Endodermal cell (in vitro differentiated cells): ENCODE measurements at regions not wholly inside any gene's neighbourhood (a gene's known extent, or its start where the extent isn't known, plus 50 kb on each side); places are given as distances from the start of the nearest gene placed in this dataset.

ENCODE experiments used
- DNase-seq: peaks from one replicate; pipeline ENCODE4 v3.0.0-alpha.2; 2017
- H3K27ac ChIP-seq: 2 replicates; pipeline ENCODE4 v1.5.1; 2013; ENCODE audit warnings: mild to moderate bottlenecking, low read depth, low read length, moderate library complexity
- H3K27me3 ChIP-seq: 2 replicates; pipeline ENCODE4 v1.6.1; 2013; ENCODE audit warnings: mild to moderate bottlenecking, low read length, moderate library complexity; ENCODE audit not compliant: insufficient read depth, control insufficient read depth, poor library complexity, severe bottlenecking
- H3K36me3 ChIP-seq: 2 replicates; pipeline ENCODE4 v1.7.0; 2013; ENCODE audit warnings: mild to moderate bottlenecking, low read length, moderate library complexity; ENCODE audit not compliant: control insufficient read depth, insufficient read depth
- H3K4me1 ChIP-seq: one replicate; pipeline ENCODE4 v1.7.0; 2013; ENCODE audit warnings: low read length; ENCODE audit not compliant: control insufficient read depth, insufficient read depth
- H3K4me3 ChIP-seq: 2 replicates; pipeline ENCODE4 v1.5.1; 2013; ENCODE audit warnings: mild to moderate bottlenecking, low read length, moderate library complexity
- H3K9ac ChIP-seq: 2 replicates; pipeline ENCODE4 v1.6.1; 2013; ENCODE audit warnings: mild to moderate bottlenecking, low read length, moderate library complexity; ENCODE audit not compliant: poor library complexity, severe bottlenecking; ENCODE audit errors: extremely low read depth
- H3K9me3 ChIP-seq: 2 replicates; pipeline ENCODE4 v1.6.1; 2013; ENCODE audit warnings: mild to moderate bottlenecking, low read length, moderate library complexity; ENCODE audit not compliant: control insufficient read depth
- H3K27ac Mint-ChIP-seq: 2 replicates; pipeline ENCODE4 v1.8.0; 2020; ENCODE audit warnings: mixed read lengths
- H3K27me3 Mint-ChIP-seq: 2 replicates; pipeline ENCODE4 v1.8.0; 2021; ENCODE audit warnings: mild to moderate bottlenecking, mixed read lengths; ENCODE audit not compliant: insufficient read depth
- H3K36me3 Mint-ChIP-seq: 2 replicates; pipeline ENCODE4 v1.8.0; 2020; ENCODE audit warnings: low read depth, mixed read lengths
- H3K4me1 Mint-ChIP-seq: 2 replicates; pipeline ENCODE4 v1.8.0; 2020; ENCODE audit warnings: mixed read lengths
- H3K4me3 Mint-ChIP-seq: 2 replicates; pipeline ENCODE4 v1.8.0; 2020; ENCODE audit warnings: mild to moderate bottlenecking, moderate library complexity, mixed read lengths
- H3K9me3 Mint-ChIP-seq: 2 replicates; pipeline ENCODE4 v1.8.0; 2020; ENCODE audit warnings: mild to moderate bottlenecking, mixed read lengths
- CTCF ChIP-seq: fragments of 200-600 bp; sonication (generic); conservative IDR thresholded peaks from 2 replicates; pipeline ENCODE4 v1.5.0; 2021; ENCODE audit warnings: antibody characterized with exemption, mild to moderate bottlenecking
- WGBS, 2 experiments: methylation state at CpG; one replicate each; pipeline versions ENCODE4 v1.1.5 to v1.1.7; 2013; ENCODE audit warnings: missing lambda C conversion rate in 2 of 2, mixed read lengths in 1 of 2; ENCODE audit not compliant: insufficient coverage in 1 of 2, insufficient read length in 1 of 2; 5-methylcytosine and 5-hydroxymethylcytosine counted together

- Histone ChIP-seq H3K9me3 (peaks cover 8% of the 10 kb centered on the region), H3K27ac (no peak overlapping the region), H3K36me3 (no peaks in the 10 kb centered on the region), H3K27me3 (no peaks in the 10 kb centered on the region), H3K4me1 (peaks cover 12% of the 10 kb centered on the region), H3K9ac (no peak overlapping the region), H3K4me3 (no peak overlapping the region)
- DNase-seq: peak; percentile 36
- peaks cover 32% of the 10 kb centered on the region for H3K4me1 Mint-ChIP-seq
- no peaks in the 10 kb centered on the region for H3K27me3 Mint-ChIP-seq
- 92% methylated on average over 2 of the region's 2 CpGs; no CpG with 5 or more reads in 1 of the 2 experiments for WGBS, 2 experiments
- TF ChIP-seq CTCF: no peak
- no peaks in the 10 kb centered on the region for H3K36me3 Mint-ChIP-seq
- H3K9me3 Mint-ChIP-seq: peaks cover 8% of the 10 kb centered on the region
- H3K27ac Mint-ChIP-seq: no peak overlapping the region
- H3K4me3 Mint-ChIP-seq: no peak overlapping the region
Observed at GRCh38 chr2:43007901-43008300, 215.5 kb upstream of the HAAO start.

- Mint-ChIP-seq H3K4me1 (peaks cover 32% of the 10 kb centered on the region), H3K27me3 (no peaks in the 10 kb centered on the region), H3K27ac (no peak overlapping the region), H3K36me3 (no peaks in the 10 kb centered on the region), H3K4me3 (no peak overlapping the region), H3K9me3 (peaks cover 8% of the 10 kb centered on the region)
- DNase-seq: peak; percentile 26
- no peak overlapping the region for H3K27ac ChIP-seq
- H3K36me3 ChIP-seq: no peaks in the 10 kb centered on the region
- 70 to 90% methylated on average over 2 to 5 of the region's 5 CpGs for WGBS, 2 experiments
- no peak overlapping the region for H3K9ac ChIP-seq
- no peak for TF ChIP-seq CTCF
- H3K4me3 ChIP-seq: no peak overlapping the region
- no peaks in the 10 kb centered on the region for H3K27me3 ChIP-seq
- H3K9me3 ChIP-seq: peaks cover 8% of the 10 kb centered on the region
- H3K4me1 ChIP-seq: peaks cover 12% of the 10 kb centered on the region
Observed at GRCh38 chr2:43006834-43007543, 214.6 kb upstream of the HAAO start.

- Mint-ChIP-seq H3K4me3 (no peak overlapping the region), H3K4me1 (peaks cover 31% of the 10 kb centered on the region), H3K36me3 (no peaks in the 10 kb centered on the region), H3K9me3 (peaks cover 8% of the 10 kb centered on the region), H3K27ac (peak overlapping the region; percentile 67), H3K27me3 (no peaks in the 10 kb centered on the region)
- H3K9me3 ChIP-seq: peaks cover 8% of the 10 kb centered on the region
- TF ChIP-seq CTCF: no peak
- peaks cover 12% of the 10 kb centered on the region for H3K4me1 ChIP-seq
- H3K27me3 ChIP-seq: no peaks in the 10 kb centered on the region
- no peak overlapping the region for H3K27ac ChIP-seq
- no peaks in the 10 kb centered on the region for H3K36me3 ChIP-seq
- peak; percentile 25 for DNase-seq
- H3K9ac ChIP-seq: no peak overlapping the region
- 87 to 88% methylated on average over 9 to 13 of the region's 13 CpGs for WGBS, 2 experiments
- no peak overlapping the region for H3K4me3 ChIP-seq
Observed at GRCh38 chr2:43005975-43006833, 213.8 kb upstream of the HAAO start.
